ENCODE measurements at regions not wholly inside any gene's neighbourhood (a gene's known extent, or its start where the extent isn't known, plus 50 kb on each side); places are given as distances from the start of the nearest gene placed in this dataset.
A peak's percentile ranks its signal among the peaks of the same experiment; 100 is the strongest.

GRCh38 chr10:20970708-20971107, 73.6 kb upstream of the NEBL start (continued):
- TF ChIP-seq BHLHE40 (IDR thresholded peaks at IDR 0.05; ENCODE audit: borderline replicate concordance in 1 of 2, low read depth in 2 of 2, low read length in 1 of 2): 0 out of 4 replicates have a peak, but pooled peaks of 1 of the 2 experiments have one; percentile 14
- TF ChIP-seq ATF7 (IDR thresholded peaks at IDR 0.05; ENCODE audit: low read depth): 0 out of 2 replicates have a peak, but pooled peaks have one; percentile 36

- Histone ChIP-seq H3K4me1 (ENCODE audit: control insufficient read depth, insufficient read depth, low read length) (peaks cover 14% of the 10 kb centered on the region), H2AFZ (ENCODE audit: control insufficient read depth, low read depth, low read length) (no peak overlapping the region), H3K4me2 (ENCODE audit: control insufficient read depth, insufficient read depth) (no peak overlapping the region), H3K4me3 (no peak overlapping the region), H3K27me3 (replicated peaks in 1 of 2; ENCODE audit: control insufficient read depth in 2 of 2, insufficient read depth in 2 of 2, low read length in 1 of 2) (no peaks in the 10 kb centered on the region), H3K27ac (ENCODE audit: control insufficient read depth, insufficient read depth) (peak overlapping the region; percentile 20; the same call in 1 of the 2 replicates), H3K9me3 (replicated peaks; ENCODE audit: control insufficient read depth, insufficient read depth, low read length) (no peaks in the 10 kb centered on the region), H3K36me3 (ENCODE audit: control insufficient read depth in 2 of 2, insufficient read depth in 2 of 2, low read length in 1 of 2) (no peaks in the 10 kb centered on the region), H3K9ac (ENCODE audit: control insufficient read depth, insufficient read depth, low read length) (no peak overlapping the region), H3K79me2 (ENCODE audit: control insufficient read depth, insufficient read depth, low read length) (no peaks in the 10 kb centered on the region), H4K20me1 (ENCODE audit: control insufficient read depth, insufficient read depth) (no peaks in the 10 kb centered on the region)
- POLR2A ChIA-PET: no interaction called here
- CTCF ChIA-PET: no interaction called here
- WGBS (ENCODE audit: insufficient coverage, insufficient replicate concordance, low lambda C conversion rate, missing lambda C conversion rate): 97% methylated on average over 3 of the region's 3 CpGs
- SMC1A ChIA-PET (ENCODE audit: uncharacterized antibody, unreplicated experiment): interaction anchor here (1.1 kb wide), 3 partner anchors 8 to 19 kb away, joined by 3 read pairs; no protein-coding TSS in a partner anchor
- TF ChIP-seq TAF1 (IDR thresholded peaks at IDR 0.05; ENCODE audit: borderline replicate concordance, low read depth, low read length) (no peak), RCOR1 (conservative IDR thresholded peaks at IDR 0.05; ENCODE audit: low read depth, low read length) (no peak), RUNX3 (IDR thresholded peaks at IDR 0.05; ENCODE audit: low read length) (no peak), PBX3 (IDR thresholded peaks at IDR 0.05; ENCODE audit: insufficient replicate concordance, low read depth, low read length) (no peak), NBN (IDR thresholded peaks at IDR 0.05) (no peak), ZBTB4 (CRISPR knock-in tag; IDR thresholded peaks at IDR 0.05) (no peak), RFX5 (IDR thresholded peaks at IDR 0.05; ENCODE audit: low read depth, low read length) (no peak), TCF7 (IDR thresholded peaks at IDR 0.05; ENCODE audit: borderline replicate concordance) (no peak), USF2 (IDR thresholded peaks at IDR 0.05; ENCODE audit: borderline replicate concordance, low read depth, low read length) (no peak), SPI1 (IDR thresholded peaks at IDR 0.05; ENCODE audit: borderline replicate concordance, insufficient read depth, low read depth, low read length) (no peak), WRNIP1 (IDR thresholded peaks at IDR 0.05; ENCODE audit: borderline replicate concordance, low read depth, low read length) (no peak), MYC (IDR thresholded peaks at IDR 0.05; ENCODE audit: insufficient read depth, insufficient read length, insufficient replicate concordance, low read length, severe bottlenecking) (no peak)
- ATAC-seq: peak; percentile 23
- intact Hi-C loops (cut with micrococcal nuclease; ENCODE audit: unreplicated experiment): no loop called here
- FAIRE-seq: no peak
- no peak for DNase-seq (ENCODE audit: low read depth, low spot score)
- RAD21 ChIA-PET (ENCODE audit: unreplicated experiment): no interaction called here
- in situ Hi-C loops (cut with MboI): no loop called here
- BruUV-seq (replicated peaks): no TSS peak
Observed at GRCh38 chr10:20970044-20970443, 72.9 kb upstream of the NEBL start.
